Amniotic epithelial cell (primary cell): ENCODE measurements at regions not wholly inside any gene's neighbourhood (a gene's known extent, or its start where the extent isn't known, plus 50 kb on each side); places are given as distances from the start of the nearest gene placed in this dataset.

Experiments
- DNase-seq: peaks from one replicate; pipeline ENCODE4 v3.0.0-alpha.2; 2010; ENCODE audit warnings: low read depth

GRCh38 chr14:96617635-96618034, 115.5 kb downstream of the PAPOLA start:
- DNase-seq: no peak

GRCh38 chr14:96622926-96623325, 120.7 kb downstream of the PAPOLA start:
- DNase-seq: no peak

- DNase-seq: no peak
These were observed 121.7 kb downstream of the PAPOLA start for GRCh38 chr14:96623676-96624484.

GRCh38 chr14:96624661-96625425, 122.7 kb downstream of the PAPOLA start:
- no peak for DNase-seq

GRCh38 chr14:96625426-96625985, 123.3 kb downstream of the PAPOLA start:
- no peak for DNase-seq

GRCh38 chr14:96626121-96626768, 124.1 kb downstream of the PAPOLA start:
- DNase-seq: no peak

GRCh38 chr14:96626916-96627315, 124.7 kb downstream of the PAPOLA start:
- DNase-seq: no peak

- DNase-seq: no peak
These were observed 125.2 kb downstream of the PAPOLA start for GRCh38 chr14:96627386-96627785.

- no peak for DNase-seq
These were observed 125.9 kb downstream of the PAPOLA start for GRCh38 chr14:96627811-96628775.

- DNase-seq: no peak
These were observed 126.9 kb downstream of the PAPOLA start for GRCh38 chr14:96629082-96629481.

- DNase-seq: no peak
These were observed 127.5 kb downstream of the PAPOLA start for GRCh38 chr14:96629558-96630222.

- no peak for DNase-seq
These were observed 128.1 kb downstream of the PAPOLA start for GRCh38 chr14:96630281-96630680.

- DNase-seq: no peak
These were observed 128.8 kb downstream of the PAPOLA start for GRCh38 chr14:96631030-96631429.

GRCh38 chr14:96631621-96632362, 129.6 kb downstream of the PAPOLA start:
- no peak for DNase-seq

- no peak for DNase-seq
These were observed 130.2 kb downstream of the PAPOLA start for GRCh38 chr14:96632363-96632758.

GRCh38 chr14:96633096-96633495, 130.9 kb downstream of the PAPOLA start:
- DNase-seq: no peak

GRCh38 chr14:96634481-96634880, 132.3 kb downstream of the PAPOLA start:
- no peak for DNase-seq

GRCh38 chr14:96634896-96635295, 132.7 kb downstream of the PAPOLA start:
- no peak for DNase-seq

- no peak for DNase-seq
These were observed 133.7 kb downstream of the PAPOLA start for GRCh38 chr14:96635850-96636249.

- no peak for DNase-seq
These were observed 135.3 kb downstream of the PAPOLA start for GRCh38 chr14:96637521-96637920.
